ENCODE measurements at regions not wholly inside any gene's neighbourhood (a gene's known extent, or its start where the extent isn't known, plus 50 kb on each side); places are given as distances from the start of the nearest gene placed in this dataset.

DNA sequence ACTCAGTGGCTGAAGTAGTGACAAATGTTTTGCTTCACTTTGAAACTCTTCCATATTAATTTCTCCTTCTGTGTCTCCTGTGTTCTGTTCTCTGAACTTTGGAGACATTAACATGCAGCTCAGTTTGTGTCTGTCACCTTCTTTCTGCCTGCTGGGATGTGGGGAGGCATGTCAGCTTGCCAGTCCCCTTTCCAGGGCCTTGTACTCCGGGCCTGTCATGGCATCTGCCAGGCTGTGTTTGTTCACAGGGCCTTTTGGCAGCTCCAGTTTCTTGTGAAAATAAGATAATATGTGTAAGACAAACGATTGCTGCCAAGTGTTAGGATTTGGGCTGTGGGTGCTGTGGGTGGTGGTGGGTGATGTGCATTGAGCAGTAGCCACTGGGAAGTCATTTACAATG is 76.1 kb upstream of the ELMO1 start:
- TF ChIP-seq, protein P1, sequence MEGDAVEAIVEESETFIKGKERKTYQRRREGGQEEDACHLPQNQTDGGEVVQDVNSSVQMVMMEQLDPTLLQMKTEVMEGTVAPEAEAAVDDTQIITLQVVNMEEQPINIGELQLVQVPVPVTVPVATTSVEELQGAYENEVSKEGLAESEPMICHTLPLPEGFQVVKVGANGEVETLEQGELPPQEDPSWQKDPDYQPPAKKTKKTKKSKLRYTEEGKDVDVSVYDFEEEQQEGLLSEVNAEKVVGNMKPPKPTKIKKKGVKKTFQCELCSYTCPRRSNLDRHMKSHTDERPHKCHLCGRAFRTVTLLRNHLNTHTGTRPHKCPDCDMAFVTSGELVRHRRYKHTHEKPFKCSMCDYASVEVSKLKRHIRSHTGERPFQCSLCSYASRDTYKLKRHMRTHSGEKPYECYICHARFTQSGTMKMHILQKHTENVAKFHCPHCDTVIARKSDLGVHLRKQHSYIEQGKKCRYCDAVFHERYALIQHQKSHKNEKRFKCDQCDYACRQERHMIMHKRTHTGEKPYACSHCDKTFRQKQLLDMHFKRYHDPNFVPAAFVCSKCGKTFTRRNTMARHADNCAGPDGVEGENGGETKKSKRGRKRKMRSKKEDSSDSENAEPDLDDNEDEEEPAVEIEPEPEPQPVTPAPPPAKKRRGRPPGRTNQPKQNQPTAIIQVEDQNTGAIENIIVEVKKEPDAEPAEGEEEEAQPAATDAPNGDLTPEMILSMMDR (IDR thresholded peaks at IDR 0.05) = no peak
- TF ChIP-seq POLR2A (IDR thresholded peaks at IDR 0.05) = no peak
- TF ChIP-seq POLR2AphosphoS5 (IDR thresholded peaks at IDR 0.05) = no peak

Measured in breast epithelium (tissue), 3 donors.